ENCODE measurements at regions not wholly inside any gene's neighbourhood (a gene's known extent, or its start where the extent isn't known, plus 50 kb on each side); places are given as distances from the start of the nearest gene placed in this dataset.
A peak's percentile ranks its signal among the peaks of the same experiment; 100 is the strongest.

DNA sequence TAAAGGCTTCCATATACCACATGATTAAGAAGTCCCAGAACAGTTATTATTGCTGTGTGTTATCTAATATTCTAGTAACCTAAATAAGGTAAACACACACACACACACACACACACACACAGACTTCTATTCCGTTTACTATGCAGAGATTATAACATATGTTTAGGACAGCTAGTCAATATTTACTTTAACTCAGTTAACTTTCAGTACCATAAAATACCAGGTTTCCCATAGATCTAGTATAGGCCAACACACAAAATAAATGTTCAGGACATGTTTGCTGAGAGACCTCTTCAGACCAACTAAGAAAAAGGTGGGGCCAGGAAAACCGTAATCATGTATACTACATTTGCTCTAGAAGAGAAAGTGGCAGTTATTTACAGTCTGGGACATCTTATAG, 365.5 kb downstream of the KLHL13 start:
- TF ChIP-seq, protein P1, sequence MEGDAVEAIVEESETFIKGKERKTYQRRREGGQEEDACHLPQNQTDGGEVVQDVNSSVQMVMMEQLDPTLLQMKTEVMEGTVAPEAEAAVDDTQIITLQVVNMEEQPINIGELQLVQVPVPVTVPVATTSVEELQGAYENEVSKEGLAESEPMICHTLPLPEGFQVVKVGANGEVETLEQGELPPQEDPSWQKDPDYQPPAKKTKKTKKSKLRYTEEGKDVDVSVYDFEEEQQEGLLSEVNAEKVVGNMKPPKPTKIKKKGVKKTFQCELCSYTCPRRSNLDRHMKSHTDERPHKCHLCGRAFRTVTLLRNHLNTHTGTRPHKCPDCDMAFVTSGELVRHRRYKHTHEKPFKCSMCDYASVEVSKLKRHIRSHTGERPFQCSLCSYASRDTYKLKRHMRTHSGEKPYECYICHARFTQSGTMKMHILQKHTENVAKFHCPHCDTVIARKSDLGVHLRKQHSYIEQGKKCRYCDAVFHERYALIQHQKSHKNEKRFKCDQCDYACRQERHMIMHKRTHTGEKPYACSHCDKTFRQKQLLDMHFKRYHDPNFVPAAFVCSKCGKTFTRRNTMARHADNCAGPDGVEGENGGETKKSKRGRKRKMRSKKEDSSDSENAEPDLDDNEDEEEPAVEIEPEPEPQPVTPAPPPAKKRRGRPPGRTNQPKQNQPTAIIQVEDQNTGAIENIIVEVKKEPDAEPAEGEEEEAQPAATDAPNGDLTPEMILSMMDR (conservative IDR thresholded peaks at IDR 0.05; ENCODE audit: low read depth, low read length) = no peak
- H3K4me3 ChIP-seq (ENCODE audit: low read depth, low read length) = no peak overlapping the region
- no peak for DNase-seq (ENCODE audit: low read depth)

GRCh38 chrX:117744958-117745357, 371.7 kb downstream of the KLHL13 start:
- DNase-seq (ENCODE audit: low read depth) = no peak
- TF ChIP-seq, protein P1 (conservative IDR thresholded peaks at IDR 0.05; ENCODE audit: low read depth, low read length) = no peak
- H3K4me3 ChIP-seq (ENCODE audit: low read depth, low read length) = no peak overlapping the region

DNA sequence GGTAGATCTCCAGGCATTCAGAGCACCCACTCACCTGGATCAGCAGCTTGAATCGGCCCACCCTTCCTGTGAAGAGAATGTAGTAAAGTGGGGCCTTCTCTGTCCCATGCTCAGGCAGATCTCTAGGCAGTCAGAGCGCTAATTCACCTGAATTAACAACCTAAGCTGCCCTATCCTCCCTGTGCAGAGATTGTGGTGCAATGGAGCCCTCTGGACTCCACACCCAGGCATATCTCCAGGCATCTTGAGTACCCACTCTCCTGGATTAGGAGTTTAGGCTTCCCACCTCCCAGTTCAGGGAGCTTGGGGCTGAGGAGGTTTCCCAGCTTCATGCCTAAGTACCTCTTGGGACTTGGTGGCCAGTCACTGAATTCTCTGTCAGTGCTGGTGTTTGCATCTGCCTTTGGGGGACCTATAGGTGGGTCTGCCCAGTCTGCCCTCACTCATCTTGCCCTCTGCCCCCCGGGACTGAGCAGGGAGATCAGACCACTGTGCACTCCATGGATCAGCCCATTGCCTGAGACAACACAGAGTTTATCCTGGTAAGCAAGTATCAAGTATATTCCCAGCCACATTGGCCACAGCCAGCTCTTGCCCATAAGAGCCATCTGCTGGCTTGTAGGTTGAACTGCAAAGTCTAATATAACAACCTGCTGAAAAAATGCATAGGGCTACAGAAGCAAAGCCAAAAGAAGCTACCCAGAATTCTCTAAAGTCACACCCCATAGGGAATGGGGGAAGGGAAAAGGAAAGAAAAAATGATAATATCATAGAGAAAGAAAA, 372.9 kb downstream of the KLHL13 start:
- TF ChIP-seq, protein P1 (conservative IDR thresholded peaks at IDR 0.05; ENCODE audit: low read depth, low read length) = peak; percentile 66
- H3K4me3 ChIP-seq (ENCODE audit: low read depth, low read length) = no peak overlapping the region
- no peak for DNase-seq (ENCODE audit: low read depth)

- no peak overlapping the region for H3K4me3 ChIP-seq (ENCODE audit: low read depth, low read length)
- TF ChIP-seq, protein P1 (conservative IDR thresholded peaks at IDR 0.05; ENCODE audit: low read depth, low read length) = no peak
- peak; percentile 86 for DNase-seq (ENCODE audit: low read depth)
These were observed 403.2 kb downstream of the KLHL13 start for GRCh38 chrX:117713411-117713810.

- TF ChIP-seq, protein P1 (conservative IDR thresholded peaks at IDR 0.05; ENCODE audit: low read depth, low read length) = no peak
These were observed 404.8 kb downstream of the KLHL13 start for GRCh38 chrX:117711782-117712181.

DNA sequence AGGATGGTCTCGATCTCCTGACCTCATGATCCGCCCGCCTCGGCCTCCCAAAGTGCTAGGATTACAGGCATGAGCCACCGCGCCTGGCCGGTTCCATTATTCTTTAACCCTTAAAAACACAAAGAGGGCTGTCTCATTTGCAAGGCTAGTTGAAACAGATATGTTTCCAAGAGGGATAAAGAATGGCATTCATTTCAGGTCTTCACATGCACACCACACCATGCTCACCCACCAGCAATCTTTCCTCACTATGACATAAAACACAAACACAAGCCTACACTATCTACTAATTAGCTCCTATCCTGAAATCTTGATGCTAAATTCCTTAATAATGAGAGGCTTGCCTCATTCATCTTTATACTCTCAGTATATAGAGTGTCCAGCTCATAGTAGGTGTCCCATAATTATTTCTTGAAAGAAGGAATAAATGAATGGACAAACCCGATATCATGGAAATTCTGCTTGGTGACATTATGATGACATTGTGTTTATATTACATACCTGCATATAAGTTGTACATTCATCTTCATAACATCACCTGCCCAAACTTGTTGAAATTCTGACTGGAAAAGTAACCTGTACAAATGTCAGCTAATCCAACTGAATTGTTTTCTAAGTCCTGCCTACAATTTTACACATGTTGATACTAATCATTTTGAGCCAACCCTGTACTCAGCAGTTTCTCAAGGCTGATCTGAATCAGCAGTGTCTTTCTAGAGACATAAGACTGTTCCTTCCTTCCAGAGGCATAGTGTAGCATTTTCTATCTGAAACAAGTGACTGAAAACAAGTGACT, 408.5 kb downstream of the KLHL13 start:
- TF ChIP-seq, protein P1 (conservative IDR thresholded peaks at IDR 0.05; ENCODE audit: low read depth, low read length) = no peak
- no peak overlapping the region for H3K4me3 ChIP-seq (ENCODE audit: low read depth, low read length)
- no peak for DNase-seq (ENCODE audit: low read depth)

More at GRCh38 chrX:117711782-117712181, 404.8 kb downstream of the KLHL13 start:
- H3K4me3 ChIP-seq (ENCODE audit: low read depth, low read length) = no peak overlapping the region
- no peak for DNase-seq (ENCODE audit: low read depth)

Measured in epithelial cell of proximal tubule (primary cell).